GM18507 (cell line): ENCODE measurements at regions not wholly inside any gene's neighbourhood (a gene's known extent, or its start where the extent isn't known, plus 50 kb on each side); places are given as distances from the start of the nearest gene placed in this dataset.

ENCODE experiments used
- DNase-seq: peaks from one replicate; pipeline ENCODE4 v3.0.0; 2011; ENCODE audit warnings: low read depth; ENCODE audit not compliant: insufficient read length; ENCODE audit errors: extremely low spot score
- FAIRE-seq: peaks from 2 replicates; lab custom pipeline; 2011; peaks lifted over from hg19 to GRCh38; lab: Jason Lieb, UNC

- FAIRE-seq = no peak
- no peak for DNase-seq
Observed at GRCh38 chr5:61809651-61810050, 477.6 kb downstream of the ZSWIM6 start.

DNA sequence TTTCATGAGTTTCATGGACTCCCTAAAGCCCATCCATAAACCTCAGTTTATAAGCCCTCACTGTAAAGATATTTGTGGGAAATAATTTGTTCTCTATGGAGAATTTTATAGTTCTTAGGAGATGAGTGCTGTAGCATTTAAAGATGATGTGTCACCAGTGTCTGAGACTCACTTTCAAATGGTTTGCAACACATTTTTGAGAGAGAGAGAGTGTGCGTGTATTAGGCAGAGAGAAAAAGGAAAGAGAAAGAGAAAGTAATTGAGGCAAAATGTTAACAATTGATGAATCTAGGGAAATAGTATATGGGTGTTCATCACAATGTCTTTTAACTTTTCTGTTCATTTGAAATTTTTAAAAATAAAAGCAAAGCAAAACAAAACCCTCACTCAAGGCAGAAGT is 479.0 kb downstream of the ZSWIM6 start:
- peak; percentile 47 for FAIRE-seq
- no peak for DNase-seq

GRCh38 chr5:61813361-61813760 is 481.3 kb downstream of the ZSWIM6 start:
- FAIRE-seq (no peak), DNase-seq (no peak)

DNA sequence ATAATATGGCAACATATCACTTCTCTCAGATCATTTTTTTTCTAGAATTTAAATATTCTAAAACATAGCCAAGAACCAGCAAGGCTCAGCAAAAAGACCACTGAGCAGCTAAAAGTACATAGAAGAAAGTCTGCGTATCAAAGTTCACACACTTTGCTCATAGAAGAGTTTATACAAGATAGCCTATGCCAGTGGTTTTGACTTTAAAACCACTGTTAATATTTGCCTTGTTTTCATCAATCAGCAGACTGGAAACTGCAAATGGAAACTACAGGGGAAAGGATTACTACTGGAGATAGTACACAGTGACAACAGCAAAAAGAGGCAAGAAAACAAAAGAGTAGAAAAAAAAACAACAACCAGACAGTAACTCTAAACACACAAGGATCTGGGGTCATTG is 483.3 kb downstream of the ZSWIM6 start:
- no peak for FAIRE-seq
- DNase-seq = no peak

DNA sequence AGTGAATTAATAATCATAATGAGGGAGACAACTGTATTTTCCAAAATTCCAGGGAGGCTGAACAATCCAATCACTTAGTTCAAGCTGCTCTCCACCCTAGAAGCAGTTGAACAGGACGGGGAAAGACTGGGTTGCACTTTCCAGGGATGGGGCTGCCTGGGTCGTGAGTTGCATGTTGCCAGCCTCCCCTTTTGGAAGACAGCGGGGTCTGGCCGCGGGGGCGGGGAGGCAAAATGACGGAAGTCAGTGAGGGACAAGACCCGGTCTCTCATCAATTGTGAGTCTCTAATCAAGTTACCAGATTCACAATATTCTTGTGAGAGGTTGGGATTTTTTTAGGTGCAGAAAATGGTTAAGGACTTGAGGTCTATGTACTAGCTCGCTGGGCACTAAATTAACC is 484.1 kb downstream of the ZSWIM6 start:
- FAIRE-seq = no peak

GRCh38 chr5:61816585-61817450 is 484.8 kb downstream of the ZSWIM6 start:
- DNase-seq (no peak), FAIRE-seq (no peak)

More for the DNA sequence above, 484.1 kb downstream of the ZSWIM6 start:
- DNase-seq = no peak

GRCh38 chr5:61817472-61818326 is 485.6 kb downstream of the ZSWIM6 start:
- no peak for DNase-seq
- no peak for FAIRE-seq

- no peak for DNase-seq
- FAIRE-seq = no peak
Observed at GRCh38 chr5:61820836-61821235, 485.2 kb upstream of the KIF2A start.

DNA sequence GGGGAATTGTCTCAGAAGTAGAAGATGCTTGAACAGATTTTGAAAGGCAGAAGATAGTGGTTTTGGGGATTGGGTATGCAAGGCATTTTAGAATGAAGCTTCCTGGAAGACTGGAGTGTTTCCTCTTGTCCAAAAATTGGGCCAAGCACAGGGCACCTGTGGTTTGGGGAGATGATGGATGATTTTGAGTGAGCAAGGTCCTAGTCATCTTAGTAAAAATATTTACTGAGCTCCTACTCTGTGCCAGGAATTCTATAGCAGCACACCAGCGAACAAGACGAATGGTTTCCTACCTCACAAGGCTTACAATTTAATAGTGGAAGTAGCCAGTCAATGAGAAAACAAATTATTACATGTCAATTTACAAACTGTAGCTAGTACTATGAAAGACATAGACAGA is 484.4 kb upstream of the KIF2A start:
- FAIRE-seq = no peak
- no peak for DNase-seq

GRCh38 chr5:61822584-61822983 is 483.4 kb upstream of the KIF2A start:
- DNase-seq = no peak
- no peak for FAIRE-seq

DNA sequence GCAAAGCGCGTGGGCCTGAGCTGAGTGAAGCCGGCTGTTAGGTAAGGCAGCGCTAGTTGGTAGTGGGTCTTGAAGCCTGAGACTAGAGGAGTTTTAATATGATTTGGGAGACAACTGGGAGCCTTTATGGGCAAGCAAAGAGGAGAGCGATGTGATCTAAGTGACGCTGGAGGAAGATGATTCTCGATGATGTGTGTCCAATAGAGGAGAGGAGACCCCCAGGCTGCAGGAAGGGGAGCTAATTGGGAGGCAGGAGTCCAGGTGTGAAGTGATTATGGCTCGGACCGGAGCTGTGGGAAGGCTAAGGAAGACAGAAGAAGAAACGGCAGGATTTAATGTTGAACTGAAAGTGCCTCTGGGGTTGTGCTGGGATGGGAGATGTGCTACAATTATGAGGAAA is 482.9 kb upstream of the KIF2A start:
- DNase-seq (no peak), FAIRE-seq (no peak)

DNA sequence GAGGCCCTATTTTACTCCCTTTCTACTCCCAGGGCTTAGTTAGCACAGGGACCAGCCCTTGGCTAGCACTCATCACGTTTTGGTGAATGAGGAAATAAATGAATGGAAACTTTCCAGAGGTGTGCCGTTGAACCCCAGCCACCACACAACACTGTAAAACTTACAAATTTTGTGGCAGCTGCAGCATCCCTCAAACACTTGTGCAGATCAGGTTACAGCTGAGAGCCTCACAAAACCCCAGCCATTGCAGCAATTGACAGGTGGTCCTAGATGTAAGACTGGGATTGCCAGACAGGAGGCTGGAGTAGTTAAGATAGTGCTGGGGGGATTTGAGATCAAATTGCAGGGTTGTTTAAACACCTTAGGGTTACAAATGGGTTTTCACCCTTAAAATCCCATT is 482.2 kb upstream of the KIF2A start:
- no peak for DNase-seq
- FAIRE-seq = no peak

GRCh38 chr5:61824396-61824795 is 481.6 kb upstream of the KIF2A start:
- no peak for FAIRE-seq
- no peak for DNase-seq

GRCh38 chr5:61827445-61827975 is 478.5 kb upstream of the KIF2A start:
- FAIRE-seq (no peak), DNase-seq (no peak)

DNA sequence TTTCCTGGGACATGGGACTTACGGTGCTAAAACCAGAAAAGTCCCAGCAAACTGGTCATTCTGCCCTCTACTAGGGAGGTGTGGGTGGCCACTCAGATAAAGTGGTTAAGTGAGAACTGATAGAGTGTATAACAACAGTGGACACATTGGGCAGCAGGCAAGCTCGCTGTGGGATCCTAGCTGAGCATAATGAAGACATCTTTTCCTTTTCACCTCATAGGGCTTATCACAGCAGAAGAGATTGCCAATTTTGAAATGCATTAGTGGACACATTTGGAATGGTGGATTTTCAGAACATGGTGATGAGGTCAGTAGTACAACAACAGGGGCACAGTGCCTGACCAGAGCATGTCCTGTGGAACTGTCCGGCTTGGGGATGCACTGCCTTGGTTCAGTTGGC is 477.1 kb upstream of the KIF2A start:
- no peak for FAIRE-seq
- no peak for DNase-seq

- no peak for FAIRE-seq
- no peak for DNase-seq
Observed at GRCh38 chr5:61831736-61832135, 474.3 kb upstream of the KIF2A start.

- DNase-seq (no peak), FAIRE-seq (no peak)
Observed at GRCh38 chr5:61837788-61838187, 468.2 kb upstream of the KIF2A start.

DNA sequence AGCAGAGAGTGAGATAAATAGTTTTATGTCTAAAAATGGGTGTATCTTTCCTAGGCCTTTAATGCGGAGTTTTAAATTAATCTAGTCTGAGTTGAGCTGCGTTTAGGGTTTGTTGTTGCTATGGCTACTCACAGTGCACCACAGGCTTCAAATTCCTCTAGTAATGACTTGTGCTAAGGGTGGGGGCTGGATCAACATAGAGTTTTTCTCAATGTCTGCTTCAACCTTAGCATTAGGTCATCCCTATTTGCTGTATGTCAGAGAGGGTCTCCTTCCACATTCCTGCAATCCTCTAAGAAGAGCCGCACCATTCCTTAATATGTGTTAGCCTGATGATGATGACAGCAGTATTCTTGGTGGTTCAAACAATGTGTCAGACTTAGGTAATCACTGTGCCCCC is 465.6 kb upstream of the KIF2A start:
- FAIRE-seq = no peak
- no peak for DNase-seq

- no peak for FAIRE-seq
- DNase-seq = no peak
Observed at GRCh38 chr5:61842840-61843239, 463.2 kb upstream of the KIF2A start.

GRCh38 chr5:61850696-61851095 is 455.3 kb upstream of the KIF2A start:
- DNase-seq (no peak), FAIRE-seq (no peak)
